ENCODE measurements at regions not wholly inside any gene's neighbourhood (a gene's known extent, or its start where the extent isn't known, plus 50 kb on each side); places are given as distances from the start of the nearest gene placed in this dataset.
"Not testable (repeated sequence)": the region's sequence is repeated elsewhere in the genome, so short reads cannot be mapped to it uniquely, and the experiment has no call there.

- DNase-seq (ENCODE audit: low read depth in 1 of 2, low spot score in 1 of 2), result no peak
Observed at GRCh38 chr3:20288050-20288449, 102.0 kb upstream of the SGO1 start.

- DNase-seq (ENCODE audit: low read depth in 1 of 2, low spot score in 1 of 2), result no peak
Observed at GRCh38 chr3:20280257-20280656, 94.3 kb upstream of the SGO1 start.

GRCh38 chr3:20265977-20266376, 80.0 kb upstream of the SGO1 start:
- not testable (repeated sequence) for DNase-seq (ENCODE audit: low read depth in 1 of 2, low spot score in 1 of 2)

- no peak for DNase-seq (ENCODE audit: low read depth in 1 of 2, low spot score in 1 of 2)
Observed at GRCh38 chr3:20264900-20265567, 79.0 kb upstream of the SGO1 start.

- no peak for DNase-seq (ENCODE audit: low read depth in 1 of 2, low spot score in 1 of 2)
Observed at GRCh38 chr3:20258371-20258770, 72.4 kb upstream of the SGO1 start.

GRCh38 chr3:20256144-20256543, 70.1 kb upstream of the SGO1 start:
- DNase-seq (ENCODE audit: low read depth in 1 of 2, low spot score in 1 of 2), result no peak

GRCh38 chr3:20254268-20255117, 68.5 kb upstream of the SGO1 start:
- no peak for DNase-seq (ENCODE audit: low read depth in 1 of 2, low spot score in 1 of 2)

GRCh38 chr3:20250786-20251185, 64.8 kb upstream of the SGO1 start:
- DNase-seq (ENCODE audit: low read depth in 1 of 2, low spot score in 1 of 2), result no peak

- DNase-seq (ENCODE audit: low read depth in 1 of 2, low spot score in 1 of 2), result no peak
Observed at GRCh38 chr3:20250314-20250713, 64.3 kb upstream of the SGO1 start.

- DNase-seq (ENCODE audit: low read depth in 1 of 2, low spot score in 1 of 2), result no peak
Observed at GRCh38 chr3:20246662-20247061, 60.7 kb upstream of the SGO1 start.

GRCh38 chr3:20245781-20246180, 59.8 kb upstream of the SGO1 start:
- no peak for DNase-seq (ENCODE audit: low read depth in 1 of 2, low spot score in 1 of 2)

GRCh38 chr3:20240154-20240883, 54.3 kb upstream of the SGO1 start:
- DNase-seq (ENCODE audit: low read depth in 1 of 2, low spot score in 1 of 2), result no peak

GRCh38 chr3:20238199-20238598, 52.2 kb upstream of the SGO1 start:
- DNase-seq (ENCODE audit: low read depth in 1 of 2, low spot score in 1 of 2), result not testable (repeated sequence)

GRCh38 chr3:20236603-20237002, 50.6 kb upstream of the SGO1 start:
- no peak for DNase-seq (ENCODE audit: low read depth in 1 of 2, low spot score in 1 of 2)
